SKM-1 treated with dmso at 0.1 percent for 144 hours (cell line): ENCODE measurements at regions not wholly inside any gene's neighbourhood (a gene's known extent, or its start where the extent isn't known, plus 50 kb on each side); places are given as distances from the start of the nearest gene placed in this dataset.

Source experiments
- DNase-seq: peaks from one replicate; lab custom pipeline; 2025; ENCODE audit not compliant: unreplicated experiment; lab: John Stamatoyannopoulos, UW

- no peak for DNase-seq
Observed at GRCh38 chr2:181766129-181766528, 85.8 kb upstream of the NEUROD1 start.

- no peak for DNase-seq
Observed at GRCh38 chr2:181770150-181770549, 89.8 kb upstream of the NEUROD1 start.

GRCh38 chr2:181771356-181771755 lies 91.0 kb upstream of the NEUROD1 start:
- no peak for DNase-seq

GRCh38 chr2:181772334-181772733 lies 92.0 kb upstream of the NEUROD1 start:
- no peak for DNase-seq

- DNase-seq = no peak
Observed at GRCh38 chr2:181772777-181773176, 92.5 kb upstream of the NEUROD1 start.

- no peak for DNase-seq
Observed at GRCh38 chr2:181774685-181775084, 94.4 kb upstream of the NEUROD1 start.

GRCh38 chr2:181776336-181776735 lies 96.0 kb upstream of the NEUROD1 start:
- no peak for DNase-seq

- DNase-seq = no peak
Observed at GRCh38 chr2:181777734-181778133, 97.4 kb upstream of the NEUROD1 start.

- no peak for DNase-seq
Observed at GRCh38 chr2:181778621-181779201, 98.4 kb upstream of the NEUROD1 start.

GRCh38 chr2:181779288-181780021 lies 99.1 kb upstream of the NEUROD1 start:
- DNase-seq = no peak

GRCh38 chr2:181780047-181780651 lies 99.8 kb upstream of the NEUROD1 start:
- no peak for DNase-seq

- DNase-seq = no peak
Observed at GRCh38 chr2:181780657-181781056, 100.3 kb upstream of the NEUROD1 start.

GRCh38 chr2:181781078-181781786 lies 100.9 kb upstream of the NEUROD1 start:
- peak; percentile 30 for DNase-seq

- no peak for DNase-seq
Observed at GRCh38 chr2:181782660-181783059, 102.3 kb upstream of the NEUROD1 start.

- DNase-seq = no peak
Observed at GRCh38 chr2:181784556-181784955, 104.2 kb upstream of the NEUROD1 start.

GRCh38 chr2:181785691-181786344 lies 105.5 kb upstream of the NEUROD1 start:
- no peak for DNase-seq

- DNase-seq = no peak
Observed at GRCh38 chr2:181786371-181787228, 104.9 kb upstream of the ITPRID2 start.

- DNase-seq = no peak
Observed at GRCh38 chr2:181787310-181788048, 104.1 kb upstream of the ITPRID2 start.

GRCh38 chr2:181788897-181789555 lies 102.5 kb upstream of the ITPRID2 start:
- DNase-seq = no peak
